Uterus (tissue), 3 donors: ENCODE measurements at regions not wholly inside any gene's neighbourhood (a gene's known extent, or its start where the extent isn't known, plus 50 kb on each side); places are given as distances from the start of the nearest gene placed in this dataset.
"Not testable (repeated sequence)": the region's sequence is repeated elsewhere in the genome, so short reads cannot be mapped to it uniquely, and the experiment has no call there.

Experiments used
- DNase-seq, 2 donors: peaks; one replicate each; pipeline ENCODE4 v3.0.0-alpha.2; 2019 to 2020
- H3K27ac ChIP-seq, 2 donors: fragments of 200-600 bp; sonication (generic); 1 replicate in 1 of 2; 2 replicates in 1 of 2; pipeline ENCODE4 v1.5.1; 2016 to 2018
- H3K27me3 ChIP-seq, 2 donors: fragments of 200-600 bp; sonication (generic); one replicate each; pipeline ENCODE4 v1.5.1; 2018 to 2019; ENCODE audit warnings: control low read depth in 1 of 2
- H3K36me3 ChIP-seq, 2 donors: fragments of 200-600 bp; sonication (generic); one replicate each; pipeline ENCODE4 v1.5.1; 2019; ENCODE audit warnings: control low read depth in 1 of 2
- H3K4me1 ChIP-seq, 2 donors: fragments of 200-600 bp; sonication (generic); one replicate each; pipeline ENCODE4 v1.5.1; 2018 to 2019; ENCODE audit warnings: control low read depth in 1 of 2
- H3K4me3 ChIP-seq, 2 donors: fragments of 200-600 bp; sonication (generic); 1 replicate in 1 of 2; 2 replicates in 1 of 2; pipeline ENCODE4 v1.5.1; 2018 to 2019; ENCODE audit warnings: mild to moderate bottlenecking in 1 of 2
- H3K9me3 ChIP-seq, 2 donors: fragments of 200-600 bp; sonication (generic); one replicate each; pipeline ENCODE4 v1.5.1; 2019; ENCODE audit warnings: control low read depth in 1 of 2
- POLR2A ChIP-seq, 2 donors: fragments of 450-650 bp; IDR thresholded peaks; one replicate each; pipeline ENCODE4 v1.6.1; 2016; ENCODE audit warnings: antibody characterized with exemption in 2 of 2, mild to moderate bottlenecking in 1 of 2, moderate library complexity in 1 of 2
- intact Hi-C: fragments of 100-400 bp; cut with DNase I; formaldehyde crosslinking; loops from one replicate; pipeline ENCODE4 v1.15.1; 2023; ENCODE audit warnings: low total_unique reads
- TF ChIP-seq, protein P1 (sequence below), 4 experiments: fragments of 200-600 bp in 2 of 4; fragments of 450-650 bp in 2 of 4; sonication (generic) in 2 of 4; IDR thresholded peaks; one replicate each; pipeline ENCODE4 v1.5.1; 2016 to 2019; ENCODE audit warnings: antibody characterized with exemption in 4 of 4, mild to moderate bottlenecking in 2 of 4, moderate library complexity in 1 of 4
- donor health status: DM: yes; HTN: yes; CAD: no.

DNA sequence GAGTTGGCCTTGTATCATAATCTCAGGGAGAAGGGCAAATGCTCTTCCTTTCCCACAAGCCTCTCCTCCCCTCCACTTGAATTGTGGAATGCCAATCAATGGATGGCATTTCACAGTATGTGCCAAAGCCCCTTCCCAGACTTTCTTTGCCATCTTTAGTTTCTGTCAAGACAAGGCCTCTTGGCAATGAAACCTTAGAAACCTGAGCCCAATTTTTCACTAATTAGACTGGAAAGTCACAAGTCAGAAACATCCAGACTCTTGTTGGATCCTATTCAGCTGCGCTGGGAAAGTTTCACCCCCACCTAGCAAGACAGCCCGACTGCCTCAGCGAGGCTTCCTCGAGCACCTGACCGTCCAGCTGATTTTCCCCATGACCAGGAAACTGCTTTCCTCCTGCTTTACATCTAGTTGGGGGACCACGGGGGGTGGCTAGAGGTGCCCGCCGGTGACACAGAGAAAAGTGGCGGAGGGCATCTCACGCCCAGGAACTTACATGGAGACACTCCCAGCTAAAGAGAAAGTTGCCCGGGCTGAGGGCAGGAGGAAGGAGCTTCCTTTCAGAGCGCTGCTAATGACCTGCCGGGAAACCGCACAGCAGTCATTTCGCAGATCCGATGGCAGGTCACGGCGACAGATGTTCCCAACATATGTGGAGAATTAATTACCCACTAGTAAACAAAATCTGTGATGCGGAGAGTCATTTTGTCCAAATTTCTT is 302.6 kb upstream of the RRP15 start:
- H3K4me3 ChIP-seq, result no peak overlapping the region
- no peak for DNase-seq
- TF ChIP-seq, protein P1, sequence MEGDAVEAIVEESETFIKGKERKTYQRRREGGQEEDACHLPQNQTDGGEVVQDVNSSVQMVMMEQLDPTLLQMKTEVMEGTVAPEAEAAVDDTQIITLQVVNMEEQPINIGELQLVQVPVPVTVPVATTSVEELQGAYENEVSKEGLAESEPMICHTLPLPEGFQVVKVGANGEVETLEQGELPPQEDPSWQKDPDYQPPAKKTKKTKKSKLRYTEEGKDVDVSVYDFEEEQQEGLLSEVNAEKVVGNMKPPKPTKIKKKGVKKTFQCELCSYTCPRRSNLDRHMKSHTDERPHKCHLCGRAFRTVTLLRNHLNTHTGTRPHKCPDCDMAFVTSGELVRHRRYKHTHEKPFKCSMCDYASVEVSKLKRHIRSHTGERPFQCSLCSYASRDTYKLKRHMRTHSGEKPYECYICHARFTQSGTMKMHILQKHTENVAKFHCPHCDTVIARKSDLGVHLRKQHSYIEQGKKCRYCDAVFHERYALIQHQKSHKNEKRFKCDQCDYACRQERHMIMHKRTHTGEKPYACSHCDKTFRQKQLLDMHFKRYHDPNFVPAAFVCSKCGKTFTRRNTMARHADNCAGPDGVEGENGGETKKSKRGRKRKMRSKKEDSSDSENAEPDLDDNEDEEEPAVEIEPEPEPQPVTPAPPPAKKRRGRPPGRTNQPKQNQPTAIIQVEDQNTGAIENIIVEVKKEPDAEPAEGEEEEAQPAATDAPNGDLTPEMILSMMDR (IDR thresholded peaks at IDR 0.05), result no peak
- TF ChIP-seq POLR2A (IDR thresholded peaks at IDR 0.05), result no peak
- no peaks in the 10 kb centered on the region for H3K9me3 ChIP-seq
- intact Hi-C loops, result no loop called here
- H3K4me1 ChIP-seq, result no peaks in the 10 kb centered on the region
- no peak overlapping the region for H3K27ac ChIP-seq
- H3K27me3 ChIP-seq, result no peaks in the 10 kb centered on the region
- no peaks in the 10 kb centered on the region for H3K36me3 ChIP-seq

- TF ChIP-seq POLR2A (IDR thresholded peaks at IDR 0.05), result no peak
- TF ChIP-seq, protein P1 (IDR thresholded peaks at IDR 0.05), result no peak
- Histone ChIP-seq H3K36me3 (no peaks in the 10 kb centered on the region), H3K27ac (no peak overlapping the region), H3K4me1 (no peaks in the 10 kb centered on the region), H3K27me3 (no peaks in the 10 kb centered on the region), H3K4me3 (no peak overlapping the region), H3K9me3 (no peaks in the 10 kb centered on the region)
- DNase-seq, result no peak
- intact Hi-C loops, result no loop called here
Observed at GRCh38 chr1:217983051-217983375, 302.1 kb upstream of the RRP15 start.

DNA sequence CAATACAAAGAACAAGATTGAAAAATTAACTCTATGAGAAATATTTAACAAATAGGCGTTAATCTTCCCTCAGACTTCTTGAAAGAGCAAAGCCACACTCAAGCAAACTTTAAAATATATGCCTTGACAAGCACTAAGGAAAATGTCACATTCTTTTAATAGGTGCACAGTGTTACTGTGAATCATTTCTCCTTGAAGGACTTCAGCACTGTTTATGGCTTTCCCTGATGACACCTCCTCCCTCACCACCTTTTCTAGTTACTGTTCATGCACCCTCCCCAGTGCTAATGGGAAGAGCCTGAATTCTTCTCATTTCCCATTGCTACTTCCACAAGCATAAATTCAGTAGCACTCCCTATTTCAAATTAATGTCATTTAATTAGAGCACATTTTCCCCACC is 299.5 kb upstream of the RRP15 start:
- no peak for DNase-seq

GRCh38 chr1:217989510-217989909 is 295.6 kb upstream of the RRP15 start:
- Histone ChIP-seq H3K9me3 (no peaks in the 10 kb centered on the region), H3K36me3 (no peaks in the 10 kb centered on the region), H3K4me3 (no peak overlapping the region), H3K27ac (no peak overlapping the region), H3K4me1 (no peaks in the 10 kb centered on the region), H3K27me3 (no peaks in the 10 kb centered on the region)
- intact Hi-C loops, result no loop called here
- no peak for DNase-seq
- TF ChIP-seq, protein P1 (IDR thresholded peaks at IDR 0.05), result no peak
- no peak for TF ChIP-seq POLR2A (IDR thresholded peaks at IDR 0.05)

More for the DNA sequence above, 299.5 kb upstream of the RRP15 start:
- no peak overlapping the region for H3K4me3 ChIP-seq
- TF ChIP-seq, protein P1 (IDR thresholded peaks at IDR 0.05), result no peak
- TF ChIP-seq POLR2A (IDR thresholded peaks at IDR 0.05), result no peak
- no peaks in the 10 kb centered on the region for H3K9me3 ChIP-seq
- H3K4me1 ChIP-seq, result no peaks in the 10 kb centered on the region
- intact Hi-C loops, result no loop called here
- no peaks in the 10 kb centered on the region for H3K27me3 ChIP-seq
- H3K36me3 ChIP-seq, result no peaks in the 10 kb centered on the region
- no peak overlapping the region for H3K27ac ChIP-seq

- Histone ChIP-seq H3K27me3 (no peaks in the 10 kb centered on the region), H3K4me1 (no peaks in the 10 kb centered on the region), H3K4me3 (no peak overlapping the region), H3K9me3 (no peaks in the 10 kb centered on the region), H3K36me3 (no peaks in the 10 kb centered on the region), H3K27ac (no peak overlapping the region)
- no peak for DNase-seq
- intact Hi-C loops, result no loop called here
- TF ChIP-seq, protein P1 (IDR thresholded peaks at IDR 0.05), result no peak
- no peak for TF ChIP-seq POLR2A (IDR thresholded peaks at IDR 0.05)
Observed at GRCh38 chr1:217993439-217993838, 291.7 kb upstream of the RRP15 start.

GRCh38 chr1:218008296-218008695 is 276.8 kb upstream of the RRP15 start:
- DNase-seq, H3K4me1 ChIP-seq, H3K27ac ChIP-seq, H3K9me3 ChIP-seq, intact Hi-C loops, H3K4me3 ChIP-seq, H3K36me3 ChIP-seq, H3K27me3 ChIP-seq: not testable (repeated sequence)

GRCh38 chr1:218015106-218015505 is 270.0 kb upstream of the RRP15 start:
- intact Hi-C loops, H3K4me3 ChIP-seq, H3K27ac ChIP-seq, DNase-seq, H3K36me3 ChIP-seq, H3K27me3 ChIP-seq, H3K4me1 ChIP-seq, H3K9me3 ChIP-seq: not testable (repeated sequence)
